ENCODE measurements at regions not wholly inside any gene's neighbourhood (a gene's known extent, or its start where the extent isn't known, plus 50 kb on each side); places are given as distances from the start of the nearest gene placed in this dataset.
A peak's percentile ranks its signal among the peaks of the same experiment; 100 is the strongest.
"Not testable (repeated sequence)": the region's sequence is repeated elsewhere in the genome, so short reads cannot be mapped to it uniquely, and the experiment has no call there.

GRCh38 chr5:37916525-37916924, 76.7 kb upstream of the GDNF start:
- DNase-seq (ENCODE audit: low spot score) (no peak), FAIRE-seq (no peak)

- DNase-seq (ENCODE audit: low spot score), result no peak
- FAIRE-seq, result no peak
Observed at GRCh38 chr5:37915097-37915736, 75.4 kb upstream of the GDNF start.

- DNase-seq (ENCODE audit: low spot score); FAIRE-seq: not testable (repeated sequence)
Observed at GRCh38 chr5:37909610-37910266, 69.9 kb upstream of the GDNF start.

GRCh38 chr5:37906416-37906815, 66.6 kb upstream of the GDNF start:
- DNase-seq (ENCODE audit: low spot score), result no peak
- FAIRE-seq, result no peak

GRCh38 chr5:37905230-37905629, 65.4 kb upstream of the GDNF start:
- FAIRE-seq, result no peak
- no peak for DNase-seq (ENCODE audit: low spot score)

- DNase-seq (ENCODE audit: low spot score) (no peak), FAIRE-seq (no peak)
Observed at GRCh38 chr5:37902323-37902722, 62.5 kb upstream of the GDNF start.

GRCh38 chr5:37900692-37901091, 60.9 kb upstream of the GDNF start:
- DNase-seq (ENCODE audit: low spot score) (peak; percentile 54), FAIRE-seq (peak; percentile 48)

GRCh38 chr5:37899037-37899436, 59.2 kb upstream of the GDNF start:
- FAIRE-seq, result no peak
- DNase-seq (ENCODE audit: low spot score), result no peak

- FAIRE-seq (no peak), DNase-seq (ENCODE audit: low spot score) (no peak)
Observed at GRCh38 chr5:37896159-37896558, 56.3 kb upstream of the GDNF start.

GRCh38 chr5:37893434-37894134, 53.7 kb upstream of the GDNF start:
- no peak for FAIRE-seq
- DNase-seq (ENCODE audit: low spot score), result no peak

GRCh38 chr5:37892586-37892985, 52.7 kb upstream of the GDNF start:
- DNase-seq (ENCODE audit: low spot score) (no peak), FAIRE-seq (no peak)

GRCh38 chr5:37891832-37892231, 52.0 kb upstream of the GDNF start:
- DNase-seq (ENCODE audit: low spot score) (no peak), FAIRE-seq (no peak)

GRCh38 chr5:37889612-37890317, 49.9 kb upstream of the GDNF start:
- peak; percentile 76 for DNase-seq (ENCODE audit: low spot score)
- FAIRE-seq, result peak; percentile 81

Data from RCC 7860 (cell line).